Stimulated activated CD4-positive, alpha-beta T cell treated with anti-CD3 and anti-CD28 coated beads, Interleukin-15, amount 100 ng/mL, for 24 hours (primary cell): ENCODE measurements at regions not wholly inside any gene's neighbourhood (a gene's known extent, or its start where the extent isn't known, plus 50 kb on each side); places are given as distances from the start of the nearest gene placed in this dataset.

ENCODE experiments used
- DNase-seq: peaks from one replicate; pipeline ENCODE4 v3.0.0-alpha.2; 2020

- no peak for DNase-seq
Measured at GRCh38 chr2:123077101-123077500, 948.0 kb upstream of the CNTNAP5 start.

- no peak for DNase-seq
Measured at GRCh38 chr2:123080331-123080730, 944.8 kb upstream of the CNTNAP5 start.

GRCh38 chr2:123085484-123085883, 939.6 kb upstream of the CNTNAP5 start:
- DNase-seq, result no peak

- DNase-seq, result no peak
Measured at GRCh38 chr2:123086613-123087385, 938.3 kb upstream of the CNTNAP5 start.

DNA sequence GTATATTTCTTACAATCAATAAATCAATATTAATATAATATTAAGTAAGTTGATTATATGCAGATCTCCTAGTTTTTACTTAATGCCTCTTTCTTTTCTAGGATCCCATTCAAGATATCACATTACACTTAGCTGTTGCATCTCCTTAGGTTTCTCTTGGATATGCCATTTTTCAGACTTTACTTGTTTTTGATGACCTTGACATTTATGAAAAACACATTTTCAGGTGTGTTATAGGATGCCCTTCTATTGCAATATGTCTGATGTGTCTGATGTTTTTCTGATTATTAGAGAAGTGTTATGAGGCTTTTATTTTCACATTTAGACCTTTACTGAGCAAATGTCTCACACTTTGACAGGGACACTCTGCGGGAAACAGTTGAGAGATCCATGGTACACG, 933.6 kb upstream of the CNTNAP5 start:
- no peak for DNase-seq

GRCh38 chr2:123093199-123093598, 931.9 kb upstream of the CNTNAP5 start:
- DNase-seq, result no peak

DNA sequence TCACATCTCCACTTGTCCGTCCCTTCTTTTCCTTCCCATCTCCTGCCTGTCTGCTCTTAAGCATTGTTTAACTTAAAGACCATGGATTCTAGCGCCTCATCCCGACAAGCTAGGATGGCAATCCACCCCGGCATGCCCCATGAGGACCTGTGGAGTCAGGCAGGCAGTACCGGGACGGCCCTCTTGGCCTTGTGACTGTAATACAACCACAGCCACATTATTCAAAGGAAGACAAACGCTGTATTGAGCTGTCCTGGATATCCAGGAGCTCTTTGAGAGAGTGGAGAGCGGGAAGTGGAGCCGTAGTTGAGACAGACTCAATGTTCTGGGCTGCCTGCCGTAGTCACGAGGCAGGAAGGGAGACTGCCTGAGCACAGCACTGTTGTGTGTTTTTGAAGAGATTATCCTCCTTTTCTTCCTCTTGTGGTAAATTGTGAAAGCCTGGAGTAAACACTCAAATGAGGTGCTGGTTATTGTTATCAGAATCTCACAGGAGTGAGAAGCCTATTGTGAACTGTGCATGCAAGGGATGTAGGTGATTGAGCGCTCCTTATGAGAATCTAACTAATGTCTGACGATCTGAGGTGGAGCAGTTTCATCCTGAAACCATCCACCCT, 929.8 kb upstream of the CNTNAP5 start:
- no peak for DNase-seq

DNA sequence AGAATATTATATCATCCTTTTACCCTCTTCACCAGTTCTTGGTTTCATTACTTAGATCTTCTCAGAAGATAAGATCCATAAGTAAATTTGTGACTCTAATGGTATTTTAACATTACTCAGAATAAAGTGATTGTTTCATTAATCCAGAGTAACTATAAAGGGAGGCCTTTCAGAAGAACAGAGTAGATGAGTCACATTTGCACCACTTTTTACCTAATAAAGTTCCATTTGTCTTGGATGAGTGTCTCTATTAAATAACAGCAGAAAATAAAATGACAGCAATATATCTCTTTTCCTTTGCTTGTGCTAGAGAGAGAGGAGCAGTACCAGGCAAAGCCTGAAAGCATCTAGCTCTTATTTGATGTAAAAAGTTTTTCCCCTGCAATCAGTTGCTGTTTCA, 926.5 kb upstream of the CNTNAP5 start:
- DNase-seq, result no peak

GRCh38 chr2:123101434-123101833, 923.7 kb upstream of the CNTNAP5 start:
- no peak for DNase-seq

DNA sequence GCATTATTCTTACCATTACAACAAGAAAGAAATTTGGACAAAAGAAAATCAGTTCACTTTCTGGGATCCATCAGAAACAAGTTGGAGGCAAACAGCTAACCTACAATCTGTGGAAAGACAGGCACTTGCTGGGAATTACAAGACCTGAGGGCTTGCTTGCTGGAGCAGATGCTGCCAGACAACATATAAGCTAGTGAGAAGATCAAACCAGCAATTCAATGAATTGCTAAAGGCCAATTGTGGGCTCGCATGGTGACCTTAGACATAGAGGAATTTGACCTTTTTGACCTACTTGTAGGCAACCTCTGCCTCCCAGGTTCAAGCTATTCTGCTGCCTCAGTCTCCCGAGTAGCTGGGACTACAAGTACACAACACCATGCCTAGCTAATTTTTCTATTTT, 921.2 kb upstream of the CNTNAP5 start:
- DNase-seq, result no peak

- DNase-seq, result no peak
Measured at GRCh38 chr2:123116595-123116994, 908.5 kb upstream of the CNTNAP5 start.

- DNase-seq, result no peak
Measured at GRCh38 chr2:123127236-123127635, 897.9 kb upstream of the CNTNAP5 start.

DNA sequence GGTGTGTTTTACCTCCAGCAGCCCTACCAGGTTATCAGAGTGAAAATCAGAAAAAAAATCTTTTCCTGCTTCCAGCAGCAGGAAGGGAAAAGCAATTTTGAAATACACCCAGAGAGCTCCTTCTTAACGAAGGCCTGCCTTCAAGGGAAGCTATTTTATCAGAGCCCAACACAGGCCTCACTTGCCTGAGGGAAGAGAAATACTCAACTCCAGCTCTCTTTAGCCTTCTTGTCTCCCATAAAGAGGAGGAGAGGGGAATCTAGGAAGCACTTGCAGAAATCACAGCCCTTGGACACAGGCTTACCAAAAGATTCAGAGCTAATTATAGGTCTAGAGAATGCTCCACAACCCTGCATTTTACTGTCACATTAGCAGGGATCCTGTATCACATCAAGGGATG, 896.1 kb upstream of the CNTNAP5 start:
- DNase-seq, result no peak

DNA sequence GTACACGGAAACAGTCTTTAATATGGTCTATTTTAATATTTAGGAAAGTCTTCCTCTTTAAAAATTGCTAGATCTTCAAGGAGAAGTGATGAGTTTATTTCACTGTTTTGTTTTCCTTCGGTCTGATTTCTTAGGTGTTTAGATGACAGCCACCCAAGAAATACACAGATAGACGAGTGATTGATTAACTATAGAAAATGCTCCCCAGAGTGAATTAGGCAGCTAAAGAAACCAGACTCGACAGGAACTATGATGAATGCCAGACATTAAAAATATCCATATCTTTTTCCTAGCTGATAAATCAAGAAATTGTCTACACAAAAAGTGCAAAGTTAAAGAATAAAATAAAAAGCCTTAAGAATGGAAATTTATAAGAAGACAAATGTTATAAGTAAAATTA, 888.7 kb upstream of the CNTNAP5 start:
- DNase-seq, result no peak

DNA sequence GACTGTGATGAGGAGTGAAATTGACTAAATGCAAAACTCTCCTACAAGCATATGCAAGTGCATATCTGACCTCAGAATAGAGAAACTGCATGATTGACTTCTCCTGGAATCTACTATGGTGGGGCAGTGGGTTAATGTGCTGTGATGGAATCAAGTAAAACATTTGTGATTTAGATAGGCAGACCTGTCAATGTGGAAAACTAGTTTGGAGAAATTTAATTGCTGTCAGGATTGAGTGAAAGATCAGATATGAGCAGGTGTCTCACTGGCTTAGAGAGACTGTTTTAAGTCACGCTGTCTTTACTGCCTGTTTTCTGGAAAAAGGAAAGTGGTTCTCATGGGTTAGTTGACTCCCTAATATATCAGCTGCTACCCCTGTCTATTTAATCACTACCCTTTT, 881.0 kb upstream of the CNTNAP5 start:
- DNase-seq, result no peak

DNA sequence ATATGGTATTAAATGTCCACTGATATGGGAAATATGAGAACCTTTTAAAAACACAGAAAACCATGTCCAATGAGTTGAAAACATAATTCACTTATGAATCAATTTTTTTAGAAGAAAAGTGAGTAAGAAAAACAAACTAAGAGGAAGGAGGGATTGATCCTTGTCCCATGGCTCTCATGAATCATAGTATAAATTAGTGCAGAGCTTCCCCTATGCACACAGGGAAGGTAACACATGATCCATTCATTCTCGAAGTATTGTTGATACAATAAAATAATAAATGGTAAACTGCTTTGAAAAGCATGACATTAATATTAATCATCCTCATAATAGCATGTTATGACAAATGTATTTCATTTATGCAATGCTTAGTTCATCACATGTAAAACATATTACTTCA, 872.0 kb upstream of the CNTNAP5 start:
- DNase-seq, result no peak

DNA sequence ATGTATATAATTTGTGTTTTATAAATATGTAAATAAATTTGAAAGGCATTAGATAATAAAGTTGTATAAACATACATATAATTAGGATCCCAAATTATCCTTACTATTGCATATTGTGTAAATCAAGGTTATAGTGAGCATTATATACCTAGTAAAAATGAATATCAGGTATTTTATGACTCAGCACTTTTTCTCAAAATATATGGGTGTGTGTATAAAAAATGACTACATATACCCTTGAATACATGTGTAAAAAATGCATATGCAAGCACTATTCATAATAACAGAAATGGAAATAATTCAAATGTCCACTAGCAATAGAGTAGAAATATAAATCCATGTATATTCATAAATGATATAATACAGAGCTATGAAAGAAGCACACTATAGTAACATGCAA, 870.9 kb upstream of the CNTNAP5 start:
- DNase-seq, result no peak

- DNase-seq, result no peak
Measured at GRCh38 chr2:123157016-123157415, 868.1 kb upstream of the CNTNAP5 start.

DNA sequence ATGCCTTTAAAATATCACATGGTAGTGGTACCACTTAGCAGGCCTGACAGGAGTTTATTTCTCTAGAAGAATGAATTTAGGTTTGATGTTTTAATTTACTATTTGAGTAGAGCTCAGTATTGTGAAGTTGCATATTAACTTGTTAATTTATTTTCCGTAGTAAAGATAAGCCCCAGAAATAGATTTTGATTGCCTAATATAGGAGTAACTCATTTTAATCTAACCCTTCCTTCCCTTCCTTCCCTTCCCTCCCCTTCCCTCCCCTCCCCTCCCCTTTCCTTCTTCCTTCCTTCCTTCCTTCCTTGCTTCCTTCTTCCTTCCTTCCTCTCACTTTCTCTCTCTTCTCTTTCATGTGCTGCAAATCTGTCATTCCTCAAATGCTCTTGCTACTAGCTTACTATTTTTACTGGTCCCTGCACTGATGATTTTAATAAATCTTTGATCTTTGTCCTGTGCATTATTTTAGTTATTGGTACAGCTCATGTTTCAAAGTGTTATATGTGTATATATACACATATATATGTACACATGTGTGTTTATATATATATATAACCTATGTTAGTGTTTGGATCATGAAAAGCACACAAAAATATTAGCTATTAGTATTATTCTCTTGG, 862.6 kb upstream of the CNTNAP5 start:
- DNase-seq, result no peak

DNA sequence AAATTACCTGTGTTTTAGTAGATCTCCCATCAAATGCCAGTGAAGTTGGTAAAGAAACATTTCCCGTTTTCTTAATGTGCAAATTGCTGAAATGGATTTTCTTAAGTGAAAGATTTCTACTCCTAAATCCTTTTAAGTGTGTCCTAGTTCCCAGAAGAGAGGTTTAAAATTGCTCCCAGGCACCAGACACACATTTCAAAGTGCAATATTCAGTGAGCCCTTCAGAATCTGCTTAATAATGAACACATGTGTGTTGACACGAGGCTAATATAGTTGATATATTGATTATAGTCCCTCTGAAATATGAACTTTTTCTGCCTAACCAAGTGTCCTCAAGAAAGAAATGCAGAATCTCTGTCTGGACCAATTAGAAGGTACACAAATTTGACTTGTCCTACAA, 861.7 kb upstream of the CNTNAP5 start:
- no peak for DNase-seq

GRCh38 chr2:123164216-123164615, 860.9 kb upstream of the CNTNAP5 start:
- no peak for DNase-seq

GRCh38 chr2:123165616-123166015, 859.5 kb upstream of the CNTNAP5 start:
- no peak for DNase-seq

DNA sequence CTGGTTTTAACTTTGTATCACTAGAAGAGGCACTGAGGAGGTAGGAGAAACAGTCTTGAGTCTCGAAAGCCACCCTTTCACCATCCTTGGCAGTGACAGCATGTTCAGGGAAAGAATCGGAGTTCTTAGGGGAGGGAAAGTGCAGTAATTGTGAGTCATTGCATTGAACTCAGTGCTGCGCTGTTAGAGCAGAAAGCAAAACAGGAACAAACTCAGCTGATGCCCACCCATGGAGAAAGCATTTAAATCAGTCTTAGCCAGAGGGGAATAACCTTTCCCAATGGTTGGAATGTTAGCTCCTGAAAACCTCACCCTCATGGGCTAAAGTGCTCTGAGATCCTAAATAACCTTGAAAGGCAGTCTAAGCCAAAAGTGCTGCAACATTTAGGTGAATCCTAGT, 845.6 kb upstream of the CNTNAP5 start:
- no peak for DNase-seq

- DNase-seq, result no peak
Measured at GRCh38 chr2:123195957-123196356, 829.1 kb upstream of the CNTNAP5 start.

- DNase-seq, result no peak
Measured at GRCh38 chr2:123200035-123200434, 825.1 kb upstream of the CNTNAP5 start.
